Effector memory CD4-positive, alpha-beta T cell (primary cell): ENCODE measurements at regions not wholly inside any gene's neighbourhood (a gene's known extent, or its start where the extent isn't known, plus 50 kb on each side); places are given as distances from the start of the nearest gene placed in this dataset.

Experiments used
- DNase-seq, 3 donors: peaks; one replicate each; pipeline ENCODE4 v3.0.0-alpha.2; 2020
- H3K27ac ChIP-seq: 2 replicates; pipeline ENCODE4 v1.7.0; 2013; ENCODE audit warnings: mild to moderate bottlenecking, low read length, moderate library complexity; ENCODE audit not compliant: insufficient read depth, poor library complexity, severe bottlenecking
- H3K27me3 ChIP-seq: replicated peaks from 2 replicates; pipeline ENCODE4 v1.7.0; 2013; ENCODE audit warnings: mild to moderate bottlenecking, low read length; ENCODE audit not compliant: insufficient read depth, control insufficient read depth, poor library complexity, severe bottlenecking
- H3K36me3 ChIP-seq: 2 replicates; pipeline ENCODE4 v1.7.0; 2013; ENCODE audit warnings: mild to moderate bottlenecking, low read length, moderate library complexity; ENCODE audit not compliant: control insufficient read depth, insufficient read depth
- H3K4me1 ChIP-seq: 2 replicates; pipeline ENCODE4 v1.7.0; 2013; ENCODE audit warnings: low read length, mild to moderate bottlenecking; ENCODE audit not compliant: control insufficient read depth, insufficient read depth, poor library complexity, severe bottlenecking
- H3K4me3 ChIP-seq: 2 replicates; pipeline ENCODE4 v1.7.0; 2013; ENCODE audit warnings: low read length, low read depth, mild to moderate bottlenecking; ENCODE audit not compliant: insufficient read depth, poor library complexity, severe bottlenecking
- H3K9me3 ChIP-seq: 2 replicates; pipeline ENCODE4 v1.7.0; 2013; ENCODE audit warnings: mild to moderate bottlenecking, low read length, moderate library complexity; ENCODE audit not compliant: control insufficient read depth

DNA sequence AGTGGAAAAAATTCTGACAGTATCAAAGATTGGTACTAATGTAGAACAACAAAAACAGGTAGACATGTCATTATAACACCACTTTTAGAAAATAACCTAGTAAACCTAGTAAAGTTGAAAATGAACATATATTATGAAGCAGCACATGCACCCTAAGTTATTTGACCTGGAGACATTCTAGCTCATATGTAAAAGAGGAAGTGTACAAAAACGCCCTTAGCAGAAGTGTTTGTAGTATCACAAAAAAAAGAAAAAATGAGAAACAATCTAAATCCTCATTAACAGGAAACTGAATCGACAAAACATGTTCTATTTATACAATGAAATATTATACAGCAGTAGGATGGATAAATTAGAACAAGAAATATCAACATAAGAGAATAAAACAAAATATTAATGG, 318.9 kb upstream of the PPP1R2C start:
- no peak overlapping the region for H3K27ac ChIP-seq
- no peaks in the 10 kb centered on the region for H3K4me1 ChIP-seq
- H3K4me3 ChIP-seq: no peak overlapping the region
- no peaks in the 10 kb centered on the region for H3K36me3 ChIP-seq
- H3K27me3 ChIP-seq: no peaks in the 10 kb centered on the region
- no peaks in the 10 kb centered on the region for H3K9me3 ChIP-seq
- DNase-seq: no peak

DNA sequence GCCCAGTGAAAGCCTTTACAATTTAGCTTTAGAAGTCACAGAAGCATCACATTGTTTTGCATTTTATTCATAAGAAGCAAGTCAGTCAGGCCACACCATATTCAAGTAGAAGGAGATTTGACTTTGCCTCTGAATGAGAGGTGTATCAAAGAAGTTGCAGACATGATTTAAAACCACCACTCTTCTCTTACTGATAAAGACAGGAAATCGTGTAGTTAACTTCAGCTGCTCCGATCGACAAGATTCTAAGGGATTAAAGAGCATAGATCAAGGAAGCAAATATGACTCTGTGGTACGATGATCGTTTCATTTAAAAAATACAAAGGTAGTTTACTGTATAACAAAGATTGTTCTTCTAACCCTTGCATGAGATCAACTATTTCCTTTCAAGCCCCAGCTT, 328.0 kb upstream of the PPP1R2C start:
- no peak for DNase-seq
- Histone ChIP-seq H3K4me3 (no peak overlapping the region), H3K27ac (no peak overlapping the region), H3K36me3 (no peaks in the 10 kb centered on the region), H3K4me1 (no peaks in the 10 kb centered on the region), H3K27me3 (no peaks in the 10 kb centered on the region), H3K9me3 (no peaks in the 10 kb centered on the region)

DNA sequence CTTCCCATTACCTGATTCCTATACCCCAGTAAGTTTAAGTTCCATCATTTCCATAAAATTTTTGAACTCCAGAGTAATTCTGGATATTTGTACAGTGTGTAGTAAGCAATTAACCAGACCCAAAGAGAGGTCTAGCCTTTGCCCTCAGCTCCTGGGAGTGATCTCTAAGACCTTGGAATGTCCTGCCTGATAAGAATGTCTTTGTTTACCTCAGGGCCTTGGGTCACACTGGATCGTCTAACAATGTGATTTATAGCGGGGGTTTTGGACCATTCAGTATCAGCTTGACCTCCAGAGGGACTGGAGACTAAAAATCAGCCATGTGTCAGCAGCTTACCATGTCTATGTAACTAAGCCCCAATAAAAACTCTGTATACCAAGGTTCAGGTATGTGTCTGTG, 330.9 kb upstream of the PPP1R2C start:
- Histone ChIP-seq H3K4me3 (no peak overlapping the region), H3K27ac (no peak overlapping the region), H3K27me3 (no peaks in the 10 kb centered on the region), H3K9me3 (no peaks in the 10 kb centered on the region), H3K4me1 (no peaks in the 10 kb centered on the region), H3K36me3 (no peaks in the 10 kb centered on the region)
- no peak for DNase-seq

- H3K27ac ChIP-seq: no peak overlapping the region
- no peak for DNase-seq
- no peaks in the 10 kb centered on the region for H3K4me1 ChIP-seq
- H3K27me3 ChIP-seq: no peaks in the 10 kb centered on the region
- no peaks in the 10 kb centered on the region for H3K36me3 ChIP-seq
- H3K4me3 ChIP-seq: no peak overlapping the region
- H3K9me3 ChIP-seq: no peaks in the 10 kb centered on the region
These were observed 343.7 kb upstream of the PPP1R2C start for GRCh38 chrX:43121637-43122036.

DNA sequence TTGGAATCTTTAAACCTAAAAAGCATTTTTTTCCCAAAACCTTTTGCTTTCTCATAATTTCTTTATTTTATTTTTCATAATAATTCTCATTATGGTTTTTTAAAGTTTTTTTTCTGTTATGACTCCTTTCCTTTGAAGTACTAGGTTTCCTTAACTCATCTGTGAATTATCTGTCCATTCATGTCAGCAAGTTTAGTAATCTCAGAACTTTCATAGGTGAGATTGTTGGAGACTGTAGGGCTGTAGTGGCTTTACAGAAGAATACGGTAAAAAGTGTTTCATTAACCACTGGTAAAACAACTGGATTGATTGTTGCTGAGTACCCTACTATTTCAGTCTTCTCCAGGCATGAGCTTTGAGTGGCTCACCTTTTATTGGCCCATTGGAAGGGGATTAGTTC, 361.7 kb upstream of the PPP1R2C start:
- H3K27ac ChIP-seq: no peak overlapping the region
- no peaks in the 10 kb centered on the region for H3K9me3 ChIP-seq
- no peak for DNase-seq
- H3K27me3 ChIP-seq: no peaks in the 10 kb centered on the region
- H3K4me1 ChIP-seq: no peaks in the 10 kb centered on the region
- H3K36me3 ChIP-seq: no peaks in the 10 kb centered on the region
- no peak overlapping the region for H3K4me3 ChIP-seq

GRCh38 chrX:43140582-43140981, 362.6 kb upstream of the PPP1R2C start:
- Histone ChIP-seq H3K4me3 (no peak overlapping the region), H3K36me3 (no peaks in the 10 kb centered on the region), H3K27me3 (no peaks in the 10 kb centered on the region), H3K27ac (no peak overlapping the region), H3K4me1 (no peaks in the 10 kb centered on the region), H3K9me3 (no peaks in the 10 kb centered on the region)
- DNase-seq: no peak

DNA sequence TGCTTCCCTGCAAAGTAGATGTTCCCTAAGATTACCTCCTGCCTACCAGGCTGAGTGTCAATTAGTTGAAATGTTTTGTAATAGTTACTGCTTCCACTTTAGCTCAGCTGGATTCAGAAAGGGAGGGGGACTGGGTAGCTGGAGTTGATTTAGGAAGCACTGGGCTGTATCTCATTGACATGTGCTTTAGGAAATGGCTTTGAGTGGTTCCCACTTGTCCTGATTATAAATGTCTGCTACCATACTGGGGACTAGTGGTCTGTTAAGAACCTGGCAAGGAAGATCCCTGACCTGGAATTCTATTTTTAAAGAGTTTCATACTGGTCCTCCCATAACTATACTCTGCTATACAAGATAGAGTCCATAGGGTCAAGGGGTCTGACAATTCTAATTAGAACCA, 363.9 kb upstream of the PPP1R2C start:
- Histone ChIP-seq H3K9me3 (no peaks in the 10 kb centered on the region), H3K27me3 (no peaks in the 10 kb centered on the region), H3K4me3 (no peak overlapping the region), H3K27ac (no peak overlapping the region), H3K36me3 (no peaks in the 10 kb centered on the region), H3K4me1 (no peaks in the 10 kb centered on the region)
- no peak for DNase-seq

DNA sequence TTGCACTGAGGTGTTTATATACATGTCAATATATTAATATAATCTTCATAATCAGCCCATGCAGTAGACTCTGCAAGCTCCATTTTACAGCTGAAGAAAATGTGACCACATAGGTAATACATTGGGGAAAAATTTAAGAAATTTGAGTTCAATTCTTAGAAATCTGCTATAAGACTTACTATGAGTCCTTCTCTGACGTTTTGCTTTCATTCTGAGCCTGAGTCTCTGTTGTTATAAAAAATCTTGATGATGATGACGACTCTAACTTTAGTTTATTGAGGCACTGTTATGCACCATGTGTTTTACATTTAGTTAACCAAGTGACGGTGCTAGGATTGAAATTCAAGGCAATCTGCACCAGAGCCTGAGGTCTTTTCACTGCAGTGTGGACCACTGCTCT, 370.3 kb upstream of the PPP1R2C start:
- Histone ChIP-seq H3K27ac (no peak overlapping the region), H3K4me1 (no peaks in the 10 kb centered on the region)

DNA sequence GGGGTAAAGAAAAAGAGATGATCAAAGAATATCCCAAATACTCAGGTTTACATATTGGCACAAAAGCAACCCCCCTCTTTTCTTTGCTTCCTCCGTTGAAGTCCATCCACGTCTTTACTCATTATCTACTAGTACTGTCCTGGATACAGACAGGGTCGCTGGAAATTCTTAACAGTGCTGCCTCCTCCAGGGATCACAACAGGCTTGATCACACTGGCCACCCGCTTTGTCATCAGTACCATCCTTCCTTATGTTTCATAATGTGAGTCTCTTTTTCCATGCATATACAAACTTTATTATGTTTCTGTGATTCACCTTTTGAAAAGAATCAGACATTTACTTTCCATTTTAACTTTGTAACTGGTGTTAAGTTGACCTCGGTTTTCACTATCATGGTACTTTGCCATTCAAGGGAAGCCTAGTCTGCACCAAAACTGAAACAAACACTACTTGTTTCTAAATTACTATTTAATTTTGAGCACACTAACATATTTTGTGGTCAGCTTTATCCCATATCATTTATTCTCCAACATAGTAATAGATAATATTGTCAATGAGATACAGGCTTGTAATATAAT, 387.5 kb upstream of the PPP1R2C start:
- Histone ChIP-seq H3K27me3 (no peaks in the 10 kb centered on the region), H3K4me1 (no peaks in the 10 kb centered on the region), H3K36me3 (no peaks in the 10 kb centered on the region), H3K4me3 (no peak overlapping the region), H3K9me3 (peaks cover 4% of the 10 kb centered on the region), H3K27ac (no peak overlapping the region)
- DNase-seq: no peak

More for the DNA sequence above, 370.3 kb upstream of the PPP1R2C start:
- Histone ChIP-seq H3K4me3 (no peak overlapping the region), H3K9me3 (no peaks in the 10 kb centered on the region), H3K36me3 (no peaks in the 10 kb centered on the region), H3K27me3 (no peaks in the 10 kb centered on the region)
- no peak for DNase-seq

- no peak for DNase-seq
- Histone ChIP-seq H3K27ac (no peak overlapping the region), H3K36me3 (no peaks in the 10 kb centered on the region), H3K4me3 (no peak overlapping the region), H3K4me1 (no peaks in the 10 kb centered on the region), H3K9me3 (peaks cover 4% of the 10 kb centered on the region), H3K27me3 (no peaks in the 10 kb centered on the region)
These were observed 388.9 kb upstream of the PPP1R2C start for GRCh38 chrX:43166874-43167273.

GRCh38 chrX:43175434-43175833, 397.5 kb upstream of the PPP1R2C start:
- Histone ChIP-seq H3K4me1 (no peaks in the 10 kb centered on the region), H3K36me3 (no peaks in the 10 kb centered on the region), H3K27ac (no peak overlapping the region), H3K27me3 (no peaks in the 10 kb centered on the region), H3K4me3 (no peak overlapping the region), H3K9me3 (no peaks in the 10 kb centered on the region)
- no peak for DNase-seq
